Stimulated activated CD4-positive, alpha-beta T cell treated with anti-CD3 and anti-CD28 coated beads, Interleukin-1b, Interleukin-23, amount 100 ng/mL, for 4 hours (primary cell): ENCODE measurements at regions not wholly inside any gene's neighbourhood (a gene's known extent, or its start where the extent isn't known, plus 50 kb on each side); places are given as distances from the start of the nearest gene placed in this dataset.

Source experiments
- DNase-seq, 2 donors: peaks; one replicate each; pipeline ENCODE4 v3.0.0-alpha.2; 2020; ENCODE audit warnings: low read depth in 2 of 2

DNA sequence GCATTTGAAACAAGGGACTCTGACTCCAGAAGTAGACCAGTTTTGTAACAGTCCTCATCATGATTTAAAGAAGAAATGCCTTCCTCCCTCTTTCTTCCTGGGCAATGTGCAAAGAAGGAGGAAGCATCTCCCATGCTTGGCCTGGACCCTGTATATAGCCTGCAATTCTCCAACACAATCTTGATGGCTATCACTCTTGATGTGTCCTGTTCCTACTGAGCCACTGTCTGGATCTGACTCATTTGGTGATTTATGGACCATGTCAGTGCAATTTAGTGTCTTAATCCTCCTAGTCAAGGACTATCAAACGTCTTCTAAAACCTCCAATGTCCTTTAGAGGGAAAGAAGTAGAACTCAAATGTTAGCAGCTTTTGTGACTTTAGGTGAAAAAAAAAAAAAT is 697.3 kb downstream of the TLR4 start:
- DNase-seq: no peak

DNA sequence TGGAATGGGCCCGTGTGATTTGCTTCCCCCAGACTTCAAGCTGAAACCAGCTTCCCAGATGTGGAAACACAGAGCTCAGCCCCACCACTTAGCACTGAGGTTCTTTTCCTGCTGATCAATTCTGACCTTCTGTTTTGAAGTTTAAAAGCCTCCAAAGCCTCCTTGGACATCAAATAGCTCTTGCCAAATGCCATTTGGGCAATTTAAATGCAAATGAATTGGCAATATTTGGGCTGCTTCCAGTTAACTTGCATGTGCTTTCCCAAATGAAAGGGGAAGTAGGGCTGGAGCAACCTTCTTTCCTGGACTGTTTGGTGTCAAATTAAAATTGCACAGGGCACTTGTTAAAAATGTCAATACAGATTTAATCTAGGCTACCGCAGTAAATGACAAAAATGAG is 710.5 kb downstream of the TLR4 start:
- no peak for DNase-seq

DNA sequence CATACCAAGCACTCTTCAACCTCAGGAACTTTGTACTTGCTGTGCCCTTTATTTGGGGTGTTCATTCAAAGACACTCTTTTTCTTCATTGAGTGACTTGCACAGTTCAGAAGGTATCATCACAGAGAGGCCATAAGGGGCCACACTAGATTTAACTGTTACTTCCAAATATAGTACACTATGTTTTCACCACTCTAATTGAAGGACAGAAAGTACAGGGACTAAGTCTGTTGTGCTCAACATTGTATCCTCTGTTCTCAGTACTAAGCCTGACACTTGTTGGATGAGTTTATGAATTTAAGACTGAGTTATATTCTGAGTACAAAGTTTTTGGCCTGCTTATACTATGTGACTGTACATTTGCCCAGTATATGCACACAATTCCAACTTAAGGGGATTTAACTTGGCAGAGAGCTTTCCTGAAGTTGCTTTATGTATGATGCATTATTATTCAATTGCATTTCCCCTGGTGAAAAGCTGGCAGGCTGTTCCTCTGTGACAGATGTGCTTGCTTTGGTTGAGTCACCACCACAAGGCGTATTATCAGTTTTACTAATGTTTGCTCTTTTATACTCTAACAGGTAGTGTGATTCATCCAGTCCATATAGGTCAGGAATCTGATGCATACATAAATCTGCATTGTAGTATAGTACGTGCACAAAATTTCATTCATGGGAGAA is 714.8 kb downstream of the TLR4 start:
- DNase-seq: no peak

DNA sequence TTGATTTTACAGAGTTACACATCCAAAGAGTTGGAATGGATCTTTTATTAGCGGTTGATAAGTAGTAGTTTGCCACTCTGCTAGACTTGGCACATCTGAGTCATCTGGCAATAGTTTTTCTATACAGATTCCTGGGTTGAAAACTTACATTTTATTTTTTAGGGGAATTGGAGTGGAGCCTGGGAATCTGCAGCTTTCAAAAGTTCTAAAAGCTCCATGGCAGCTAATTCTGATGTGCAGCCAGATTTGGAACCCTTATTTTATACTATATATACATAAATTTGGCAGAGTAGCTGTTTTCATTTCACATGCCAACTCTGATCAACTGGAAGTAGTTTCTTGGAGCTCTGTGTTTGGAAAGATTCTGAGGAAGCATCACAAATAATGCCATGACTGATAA is 715.5 kb downstream of the TLR4 start:
- DNase-seq: no peak

DNA sequence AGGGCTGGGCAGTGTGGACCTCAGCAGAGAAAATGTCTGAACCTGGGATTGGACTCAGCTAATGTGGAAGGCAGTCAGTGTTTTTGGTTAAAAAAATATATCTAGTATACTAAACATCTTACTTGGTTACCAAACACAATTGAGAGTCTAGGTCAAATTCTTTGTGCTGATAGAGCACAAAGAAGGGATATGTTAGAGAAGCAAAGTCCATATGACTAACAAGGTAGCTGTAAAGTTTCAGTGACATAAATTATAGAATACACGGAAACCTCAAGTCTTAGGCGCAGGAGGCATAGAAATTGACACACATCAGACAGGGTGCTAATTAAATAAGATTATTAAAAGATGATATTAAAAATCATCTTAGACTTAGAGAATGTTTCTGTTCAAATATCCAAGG is 718.3 kb downstream of the TLR4 start:
- no peak for DNase-seq

DNA sequence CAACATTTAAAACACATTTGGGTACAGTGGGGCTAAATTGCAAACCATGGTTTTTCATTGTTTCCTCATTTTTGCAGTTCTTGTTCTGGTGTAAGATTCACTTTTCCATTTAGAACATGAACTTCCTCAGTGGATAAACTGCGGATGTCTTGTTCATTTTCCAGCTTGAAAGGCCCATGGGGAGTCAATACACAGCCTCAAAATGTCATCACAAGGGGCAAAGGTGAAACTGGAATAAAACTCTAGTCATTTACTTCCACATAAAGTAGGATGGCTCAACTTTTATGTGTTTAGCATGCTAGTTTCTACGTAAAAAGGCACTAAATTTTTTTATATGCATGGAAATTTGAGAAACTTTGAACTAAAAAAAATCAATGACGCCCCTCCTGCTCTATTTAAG is 718.8 kb downstream of the TLR4 start:
- DNase-seq: no peak

DNA sequence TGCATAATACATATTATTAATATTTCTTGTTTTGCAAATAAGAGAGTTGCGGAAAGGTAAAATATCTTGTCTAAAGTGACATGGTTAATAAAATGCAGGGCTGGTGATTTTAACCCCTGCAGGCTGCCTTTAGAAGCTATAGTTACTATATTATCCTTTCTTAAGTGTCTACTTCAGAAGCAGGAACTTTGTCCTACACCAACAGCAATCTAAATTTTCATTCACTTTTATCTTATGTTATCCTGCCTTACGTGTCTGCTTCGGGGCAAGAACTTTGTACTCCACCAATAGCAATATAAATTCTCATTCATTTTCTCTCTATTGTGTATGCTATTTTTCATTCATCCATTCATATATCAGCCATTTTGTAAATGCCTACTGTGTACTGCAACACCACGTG is 719.5 kb downstream of the TLR4 start:
- no peak for DNase-seq

DNA sequence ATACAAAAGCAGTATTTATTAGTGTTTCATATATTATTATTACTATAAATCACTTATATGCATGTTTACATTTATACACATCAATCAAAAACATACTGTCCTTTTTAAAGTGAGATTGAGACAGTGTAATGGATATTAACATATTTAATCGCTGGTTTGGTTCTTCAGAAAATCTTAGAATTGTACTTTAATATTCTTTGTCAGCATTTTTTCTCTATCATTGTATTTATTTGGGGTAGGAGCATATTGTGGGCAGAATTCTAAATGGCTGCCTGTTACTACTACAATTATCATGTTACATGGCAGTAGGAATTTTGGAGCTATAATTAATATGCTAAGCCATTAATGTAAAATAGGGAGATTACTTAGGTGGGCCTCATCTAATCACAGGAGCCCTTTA is 722.6 kb downstream of the TLR4 start:
- DNase-seq: no peak

DNA sequence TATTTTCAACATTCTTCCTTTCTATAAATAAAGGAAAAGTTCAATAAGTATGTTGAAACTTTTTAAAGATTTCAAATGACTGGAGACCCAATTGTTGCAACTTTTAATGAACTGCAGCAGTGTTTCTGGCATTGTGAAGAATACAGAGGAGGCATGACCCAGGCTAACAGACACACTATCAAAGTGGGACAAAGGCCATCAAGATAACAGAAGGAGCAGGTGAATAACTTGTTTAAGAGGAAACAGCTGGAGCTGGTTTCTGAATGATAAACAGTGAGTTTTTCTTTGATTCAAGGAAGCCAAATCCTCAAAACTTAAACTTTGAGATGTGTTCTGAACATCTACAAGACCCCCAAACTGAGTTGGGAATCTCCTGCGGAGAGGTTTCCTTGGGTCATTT is 734.6 kb downstream of the TLR4 start:
- no peak for DNase-seq

DNA sequence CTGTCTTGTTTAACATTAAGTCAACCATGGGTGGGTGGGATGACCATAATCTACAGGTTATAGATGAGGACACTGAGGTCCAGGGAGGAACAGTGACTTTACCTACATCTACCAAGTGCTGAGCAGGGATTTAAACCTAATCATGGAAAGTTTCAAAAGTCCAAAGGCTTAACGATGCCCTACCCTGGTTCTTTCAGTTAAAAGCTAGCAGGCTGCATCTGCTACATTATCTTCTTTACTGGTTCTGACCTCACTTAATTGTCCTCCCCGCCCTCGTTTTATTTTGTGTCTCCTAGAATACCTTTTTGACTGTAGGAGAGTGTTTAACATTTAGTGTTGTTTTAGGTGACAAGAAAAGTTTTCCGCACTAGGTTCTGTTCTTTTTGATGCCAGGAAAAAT is 735.2 kb downstream of the TLR4 start:
- DNase-seq: no peak

DNA sequence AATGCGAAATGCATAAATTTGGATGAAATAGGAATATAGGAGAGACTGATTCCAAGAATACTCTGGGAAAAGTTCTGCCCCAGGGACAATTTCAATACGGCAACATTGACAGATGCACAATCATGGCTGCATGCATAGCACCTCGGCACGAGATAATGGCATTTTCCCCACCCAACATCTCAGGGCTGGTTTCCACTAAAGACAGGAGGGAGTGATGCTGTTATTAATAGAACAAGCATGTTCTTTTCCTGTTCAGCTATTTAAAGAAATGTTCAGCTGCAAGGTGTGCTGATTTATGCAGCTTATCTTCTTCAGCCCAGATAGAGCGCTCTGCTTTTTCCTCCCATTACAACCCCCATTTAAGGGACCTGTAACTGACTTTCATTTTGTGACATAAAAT is 740.2 kb downstream of the TLR4 start:
- no peak for DNase-seq

DNA sequence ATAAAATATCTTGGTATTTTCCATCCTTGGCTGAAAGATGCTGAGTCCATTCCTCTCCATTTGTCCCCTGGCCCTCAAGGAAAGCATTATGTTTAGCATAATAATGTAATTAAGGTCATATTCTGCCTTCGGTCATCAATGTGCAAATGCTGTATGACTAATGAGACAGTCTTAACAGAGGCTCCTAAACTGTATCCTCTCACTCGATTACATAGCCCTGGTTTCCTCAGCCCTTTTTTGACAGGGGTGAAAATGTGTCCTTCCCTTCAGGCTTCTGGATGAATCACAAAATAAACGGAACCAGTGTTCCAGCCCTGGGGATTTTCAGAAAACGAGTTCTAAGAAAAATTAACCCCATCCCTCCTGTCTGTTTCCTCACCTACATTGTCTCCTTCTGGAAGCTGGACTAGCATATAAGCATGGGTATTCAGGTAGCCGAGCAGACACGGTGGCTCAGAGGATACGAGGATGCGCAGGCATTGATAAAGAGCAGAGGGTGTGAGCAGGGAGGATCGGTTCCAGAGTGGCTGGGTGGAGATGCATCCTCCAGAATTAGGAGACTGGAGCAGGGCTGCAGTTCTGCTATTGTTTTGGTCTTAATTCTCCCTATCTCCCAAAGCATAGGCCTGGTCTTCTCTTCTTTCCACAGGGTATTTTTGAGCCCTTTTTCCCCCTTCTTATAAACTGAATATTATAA is 742.9 kb downstream of the TLR4 start:
- no peak for DNase-seq

DNA sequence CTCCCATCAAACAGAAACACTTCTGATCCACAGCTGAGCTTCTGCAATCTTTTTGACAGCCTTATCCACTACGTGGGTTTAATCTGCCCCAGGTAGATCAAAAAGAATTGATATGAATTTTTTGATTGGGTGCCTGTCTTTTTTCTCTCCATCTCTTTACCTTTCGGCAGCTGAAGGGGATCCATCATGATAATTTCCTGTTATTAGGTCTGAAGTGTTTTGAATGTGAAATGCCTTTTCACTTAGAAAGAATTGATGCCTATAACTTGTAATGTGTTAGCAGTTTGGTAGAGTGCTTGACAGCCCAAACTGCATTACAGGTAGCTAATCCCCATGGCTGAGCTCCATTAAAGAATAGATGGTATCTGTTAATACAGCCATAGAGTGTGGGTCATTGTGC is 745.4 kb downstream of the TLR4 start:
- no peak for DNase-seq

DNA sequence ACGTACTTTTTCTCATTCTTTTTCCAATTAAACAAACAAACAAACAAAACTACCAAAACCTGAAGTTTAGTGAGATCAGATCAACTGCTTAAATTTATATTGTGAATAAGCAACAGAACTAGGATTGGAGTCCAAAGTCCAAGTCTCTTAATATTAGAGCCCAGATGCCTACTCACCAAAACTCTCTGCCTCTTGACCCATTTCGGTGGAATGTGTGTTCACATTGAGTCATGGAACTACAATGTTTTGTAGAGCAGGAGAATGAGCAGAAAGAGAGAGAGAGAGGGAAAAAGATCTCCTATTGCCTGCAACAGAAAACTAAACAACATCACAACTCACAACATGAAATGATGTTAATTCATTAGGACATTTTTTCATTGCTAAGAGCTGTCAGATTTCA is 751.1 kb downstream of the TLR4 start:
- DNase-seq: no peak

DNA sequence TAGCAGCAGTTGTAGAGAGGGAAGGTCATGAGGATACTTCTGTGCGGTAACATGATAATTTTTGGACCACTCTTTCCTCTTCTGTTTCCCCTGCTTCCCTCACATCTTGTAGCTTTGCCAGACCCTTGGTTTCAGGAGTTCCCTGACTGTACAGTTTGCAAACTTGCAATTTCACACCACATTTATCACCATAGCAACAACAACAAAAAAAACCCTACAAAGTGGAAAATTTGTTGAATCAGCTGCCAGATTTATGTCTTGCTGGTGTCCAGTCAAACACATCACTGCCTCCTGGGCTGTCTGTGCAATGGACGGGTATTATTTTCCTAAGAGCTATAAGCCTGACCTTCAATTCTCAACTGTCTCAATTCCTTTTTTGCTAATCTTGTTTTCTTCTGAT is 751.6 kb downstream of the TLR4 start:
- DNase-seq: no peak

DNA sequence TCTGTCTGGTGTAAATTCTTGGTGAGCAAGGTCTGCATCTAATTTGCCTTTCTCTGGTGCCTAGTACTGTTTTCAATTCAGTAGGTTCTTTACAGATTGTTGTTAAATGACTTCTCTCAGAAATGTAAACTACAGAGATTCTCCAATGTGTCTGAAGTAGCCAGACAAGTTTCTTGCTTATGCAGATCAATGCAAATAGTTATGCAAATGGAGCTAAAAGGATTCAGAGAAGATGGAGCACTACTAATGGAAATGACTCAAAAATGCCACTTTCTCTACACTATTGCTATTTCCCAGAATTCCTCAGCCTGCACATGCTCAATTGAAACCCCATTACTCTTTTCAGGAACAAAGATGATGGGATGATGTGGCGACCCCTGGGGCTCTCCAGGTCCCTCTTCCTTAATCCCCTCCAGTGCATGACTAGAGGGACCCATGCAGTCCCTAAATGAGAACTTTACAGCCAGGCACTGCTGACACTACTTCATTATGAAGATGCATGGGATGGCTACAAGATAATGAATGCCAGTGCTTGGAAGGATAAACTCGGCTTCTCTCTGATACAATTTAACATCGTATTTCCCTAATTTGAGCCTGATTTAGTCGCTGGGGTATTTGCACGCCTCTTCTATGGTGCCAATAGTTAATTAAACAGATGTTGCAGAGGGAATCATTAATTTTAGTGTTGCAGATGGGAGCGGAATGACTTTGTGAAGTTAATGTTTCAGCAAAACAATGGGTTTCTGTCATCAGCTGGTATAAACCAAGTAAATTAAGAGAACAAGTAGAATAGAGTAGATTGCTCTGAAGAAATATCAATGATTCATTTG is 753.2 kb downstream of the TLR4 start:
- no peak for DNase-seq

DNA sequence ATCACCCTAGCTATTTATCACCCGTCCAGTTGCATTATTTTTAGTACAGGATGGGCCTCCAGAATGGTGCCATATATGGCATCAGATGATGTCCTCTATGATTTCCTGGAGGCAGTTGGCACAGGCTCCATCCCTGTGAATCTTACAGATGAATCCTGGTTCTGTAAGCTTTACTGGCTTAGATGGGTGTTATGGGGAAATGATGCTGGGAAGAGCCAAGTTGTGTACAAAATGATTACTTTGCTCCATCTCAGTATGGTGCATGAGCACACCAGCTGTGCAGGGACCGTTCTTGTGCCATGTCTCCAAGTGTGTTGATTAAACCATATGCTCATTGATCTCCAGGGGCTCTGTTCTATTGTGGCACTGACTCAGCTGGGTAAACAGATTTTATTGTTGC is 755.7 kb downstream of the TLR4 start:
- no peak for DNase-seq

DNA sequence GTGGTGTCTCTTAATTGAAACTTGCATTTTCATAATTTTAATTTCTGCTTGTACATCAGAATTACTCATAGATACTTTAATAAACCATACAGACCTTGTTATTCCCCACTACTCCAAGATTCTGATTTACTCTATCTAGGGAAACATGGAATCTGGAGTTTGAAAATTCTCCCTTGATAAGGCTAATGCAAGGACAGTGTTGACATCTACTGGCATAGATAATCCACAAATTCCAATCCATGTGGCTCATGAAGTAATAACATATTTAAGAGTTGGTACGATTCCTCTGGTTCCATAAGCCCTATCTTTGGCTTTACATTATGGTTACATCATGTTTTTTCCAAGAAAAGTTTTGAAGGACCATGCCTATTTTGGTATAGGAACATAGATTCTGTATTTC is 759.2 kb downstream of the TLR4 start:
- DNase-seq: no peak

DNA sequence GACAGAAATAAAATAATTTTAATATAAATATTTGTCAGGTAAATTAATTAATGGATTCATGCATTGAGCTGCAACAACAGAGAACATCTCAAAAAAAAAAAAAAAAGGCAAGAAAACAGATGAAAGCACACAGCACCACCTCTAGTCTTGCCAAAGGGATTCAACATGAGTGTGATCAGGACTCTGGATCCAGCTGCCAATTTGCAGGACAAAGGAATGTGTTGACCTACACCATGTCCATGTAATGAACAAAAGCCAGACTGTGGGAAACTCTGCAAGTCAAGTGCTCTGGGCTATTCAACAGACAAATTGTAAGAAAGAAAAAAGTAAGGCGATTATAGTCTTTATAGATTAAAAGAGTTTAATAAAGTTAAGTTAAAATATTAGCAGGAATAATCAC is 769.3 kb downstream of the TLR4 start:
- no peak for DNase-seq

DNA sequence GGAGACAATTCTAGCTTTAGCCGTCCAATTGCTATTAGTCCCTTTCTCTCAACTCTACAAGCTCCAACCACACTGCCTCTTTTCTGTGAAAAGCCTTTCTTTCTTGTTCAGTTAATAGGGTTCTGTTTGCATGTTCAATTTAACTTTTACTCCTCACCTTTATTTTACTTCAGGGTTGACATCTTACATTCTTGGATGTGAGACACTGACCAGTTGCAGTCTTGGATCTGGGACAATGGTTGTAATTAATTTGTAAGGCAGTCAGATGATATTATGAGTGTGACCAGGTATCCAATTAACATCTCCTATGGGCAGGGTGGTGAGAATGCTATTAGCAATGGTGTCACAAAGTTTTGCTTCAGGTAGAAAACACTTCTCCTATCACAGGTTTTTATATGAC is 774.5 kb downstream of the TLR4 start:
- no peak for DNase-seq

DNA sequence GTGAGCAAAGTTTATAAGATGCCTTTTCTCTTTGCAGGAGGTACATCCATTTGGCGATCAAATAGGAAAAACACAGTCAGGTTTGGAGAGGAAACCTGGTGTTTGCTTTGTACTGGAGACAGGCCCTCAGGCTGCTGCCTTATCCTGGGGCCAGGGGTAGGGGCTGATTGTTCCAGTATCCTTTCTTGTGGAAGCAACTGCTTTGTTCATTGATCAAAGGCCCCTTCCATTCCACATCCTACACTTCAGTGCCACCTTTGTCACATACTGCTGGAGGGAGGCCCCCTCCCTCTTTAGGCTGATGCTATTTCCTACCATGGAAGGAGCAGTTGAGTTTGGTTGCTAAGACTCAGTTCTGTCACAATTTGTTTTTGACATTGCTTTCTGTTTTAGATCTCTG is 778.1 kb downstream of the TLR4 start:
- DNase-seq: no peak

DNA sequence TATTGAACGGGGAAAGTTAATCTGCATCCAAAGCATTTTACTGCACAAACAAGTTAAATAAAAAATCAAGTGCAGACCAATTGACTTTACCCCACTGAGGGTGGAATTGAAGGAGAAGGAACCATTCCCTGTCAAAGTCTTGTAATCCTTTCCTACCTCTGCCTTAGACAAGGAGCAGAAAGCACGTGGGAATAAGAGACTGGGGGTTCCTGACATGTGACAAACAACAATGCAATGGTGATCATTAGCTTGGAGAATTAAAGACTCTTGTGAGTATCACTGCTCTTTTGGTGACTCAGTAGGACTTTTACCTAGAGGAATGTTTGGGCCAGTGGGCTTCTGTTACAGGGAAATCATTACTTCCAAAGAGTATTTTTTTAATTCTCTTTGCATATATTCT is 779.5 kb downstream of the TLR4 start:
- no peak for DNase-seq

DNA sequence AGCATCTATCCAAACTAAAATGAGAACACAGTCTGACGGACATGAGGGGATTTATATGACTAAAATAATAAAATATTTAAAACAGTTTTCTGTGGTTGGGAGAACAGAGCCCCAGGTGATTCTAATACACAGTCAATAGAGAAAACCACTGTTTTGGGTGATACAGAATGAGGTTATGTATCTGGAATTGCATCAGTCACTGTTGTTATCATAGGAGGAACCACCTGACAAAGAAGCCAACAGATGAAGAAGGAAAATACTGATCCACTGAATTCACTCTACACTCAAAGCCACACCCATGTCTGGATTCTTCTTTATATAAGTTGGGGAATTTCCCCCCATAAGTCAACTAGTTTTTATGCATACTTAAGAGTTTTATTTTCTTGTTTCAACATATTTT is 799.0 kb downstream of the TLR4 start:
- DNase-seq: no peak
